Neural crest cell (in vitro differentiated cells): ENCODE measurements at regions not wholly inside any gene's neighbourhood (a gene's known extent, or its start where the extent isn't known, plus 50 kb on each side); places are given as distances from the start of the nearest gene placed in this dataset.

Experiments
- DNase-seq: peaks from one replicate; pipeline ENCODE4 v3.0.0; 2021; ENCODE audit warnings: low read depth, mixed read lengths, low spot score
- H3K27ac Mint-ChIP-seq: one replicate; pipeline ENCODE4 v1.8.0; 2021; ENCODE audit warnings: mild to moderate bottlenecking, mixed read lengths; ENCODE audit not compliant: unreplicated experiment
- H3K27me3 Mint-ChIP-seq: 2 replicates; pipeline ENCODE4 v1.8.0; 2021; ENCODE audit warnings: low read depth, mild to moderate bottlenecking, mixed read lengths
- H3K36me3 Mint-ChIP-seq: 2 replicates; pipeline ENCODE4 v1.8.0; 2021; ENCODE audit warnings: low read depth, mild to moderate bottlenecking, mixed read lengths
- H3K4me1 Mint-ChIP-seq: 2 replicates; pipeline ENCODE4 v1.8.0; 2021; ENCODE audit warnings: mixed read lengths
- H3K4me3 Mint-ChIP-seq: one replicate; pipeline ENCODE4 v1.8.0; 2021; ENCODE audit warnings: mild to moderate bottlenecking, mixed read lengths
- H3K9me3 Mint-ChIP-seq: 2 replicates; pipeline ENCODE4 v1.8.0; 2021; ENCODE audit warnings: mixed read lengths
- TF ChIP-seq, protein P1 (sequence below): fragments of 200-600 bp; sonication (generic); conservative IDR thresholded peaks from 2 replicates; pipeline ENCODE4 v1.5.0; 2021; ENCODE audit warnings: antibody characterized with exemption, mild to moderate bottlenecking

- no peaks in the 10 kb centered on the region for H3K27me3 Mint-ChIP-seq
- peaks cover 5% of the 10 kb centered on the region for H3K9me3 Mint-ChIP-seq
- TF ChIP-seq, protein P1, sequence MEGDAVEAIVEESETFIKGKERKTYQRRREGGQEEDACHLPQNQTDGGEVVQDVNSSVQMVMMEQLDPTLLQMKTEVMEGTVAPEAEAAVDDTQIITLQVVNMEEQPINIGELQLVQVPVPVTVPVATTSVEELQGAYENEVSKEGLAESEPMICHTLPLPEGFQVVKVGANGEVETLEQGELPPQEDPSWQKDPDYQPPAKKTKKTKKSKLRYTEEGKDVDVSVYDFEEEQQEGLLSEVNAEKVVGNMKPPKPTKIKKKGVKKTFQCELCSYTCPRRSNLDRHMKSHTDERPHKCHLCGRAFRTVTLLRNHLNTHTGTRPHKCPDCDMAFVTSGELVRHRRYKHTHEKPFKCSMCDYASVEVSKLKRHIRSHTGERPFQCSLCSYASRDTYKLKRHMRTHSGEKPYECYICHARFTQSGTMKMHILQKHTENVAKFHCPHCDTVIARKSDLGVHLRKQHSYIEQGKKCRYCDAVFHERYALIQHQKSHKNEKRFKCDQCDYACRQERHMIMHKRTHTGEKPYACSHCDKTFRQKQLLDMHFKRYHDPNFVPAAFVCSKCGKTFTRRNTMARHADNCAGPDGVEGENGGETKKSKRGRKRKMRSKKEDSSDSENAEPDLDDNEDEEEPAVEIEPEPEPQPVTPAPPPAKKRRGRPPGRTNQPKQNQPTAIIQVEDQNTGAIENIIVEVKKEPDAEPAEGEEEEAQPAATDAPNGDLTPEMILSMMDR = peak; percentile 33
- DNase-seq = no peak
- H3K4me1 Mint-ChIP-seq = no peaks in the 10 kb centered on the region
- H3K4me3 Mint-ChIP-seq = no peak overlapping the region
- H3K36me3 Mint-ChIP-seq = no peaks in the 10 kb centered on the region
- no peak overlapping the region for H3K27ac Mint-ChIP-seq
Observed at GRCh38 chr12:30134229-30134628, 350.5 kb upstream of the TMTC1 start.

GRCh38 chr12:30126944-30127343 lies 343.2 kb upstream of the TMTC1 start:
- TF ChIP-seq, protein P1 = no peak
- H3K36me3 Mint-ChIP-seq = no peaks in the 10 kb centered on the region
- no peak overlapping the region for H3K4me3 Mint-ChIP-seq
- no peak overlapping the region for H3K27ac Mint-ChIP-seq
- no peaks in the 10 kb centered on the region for H3K27me3 Mint-ChIP-seq
- no peak for DNase-seq
- peaks cover 8% of the 10 kb centered on the region for H3K9me3 Mint-ChIP-seq
- H3K4me1 Mint-ChIP-seq = no peaks in the 10 kb centered on the region

DNA sequence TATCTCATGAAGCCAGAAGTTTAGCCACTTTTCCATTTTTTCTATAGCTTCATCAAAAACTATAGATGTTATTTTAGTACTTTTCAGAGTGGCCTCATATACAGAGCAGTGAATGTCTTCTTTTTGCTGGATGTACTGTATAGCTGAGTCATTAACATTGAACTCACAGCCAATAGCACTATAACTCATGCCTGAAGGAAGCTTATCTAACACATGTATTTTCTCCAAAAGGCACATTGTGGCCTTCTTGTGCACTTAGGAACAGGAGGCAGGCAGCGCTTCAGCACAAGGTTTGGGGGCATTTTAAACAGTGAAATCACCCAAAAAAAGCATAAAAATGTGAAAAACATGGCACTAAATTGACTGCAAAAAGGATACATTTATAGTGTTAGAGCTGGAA lies 336.8 kb upstream of the TMTC1 start:
- H3K27me3 Mint-ChIP-seq = no peaks in the 10 kb centered on the region
- TF ChIP-seq, protein P1 = no peak
- H3K4me3 Mint-ChIP-seq = no peak overlapping the region
- DNase-seq = no peak
- no peak overlapping the region for H3K27ac Mint-ChIP-seq
- H3K9me3 Mint-ChIP-seq = peaks cover 3% of the 10 kb centered on the region
- H3K4me1 Mint-ChIP-seq = no peaks in the 10 kb centered on the region
- no peaks in the 10 kb centered on the region for H3K36me3 Mint-ChIP-seq

DNA sequence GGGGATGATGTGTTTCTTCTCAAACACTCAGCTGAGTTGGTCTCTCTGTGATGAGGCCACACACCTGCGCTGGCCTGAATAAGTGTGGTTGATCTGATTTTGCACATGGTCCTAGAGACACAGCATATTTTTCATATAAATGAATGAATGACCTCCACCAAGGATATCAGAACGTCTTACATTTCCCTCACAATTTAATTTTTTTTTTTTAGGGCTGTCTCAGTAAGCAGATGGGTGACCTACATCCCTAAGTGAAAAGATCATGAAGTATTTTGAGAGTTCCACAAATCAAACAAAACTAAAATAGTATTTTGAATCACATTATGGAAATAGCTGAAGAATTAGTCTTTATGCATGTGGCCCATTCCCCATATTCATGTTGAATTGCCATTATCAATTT lies 333.7 kb upstream of the TMTC1 start:
- TF ChIP-seq, protein P1 = no peak
- no peaks in the 10 kb centered on the region for H3K4me1 Mint-ChIP-seq
- H3K27me3 Mint-ChIP-seq = no peaks in the 10 kb centered on the region
- H3K9me3 Mint-ChIP-seq = peaks cover 3% of the 10 kb centered on the region
- no peak overlapping the region for H3K27ac Mint-ChIP-seq
- H3K36me3 Mint-ChIP-seq = no peaks in the 10 kb centered on the region
- H3K4me3 Mint-ChIP-seq = no peak overlapping the region
- DNase-seq = no peak

DNA sequence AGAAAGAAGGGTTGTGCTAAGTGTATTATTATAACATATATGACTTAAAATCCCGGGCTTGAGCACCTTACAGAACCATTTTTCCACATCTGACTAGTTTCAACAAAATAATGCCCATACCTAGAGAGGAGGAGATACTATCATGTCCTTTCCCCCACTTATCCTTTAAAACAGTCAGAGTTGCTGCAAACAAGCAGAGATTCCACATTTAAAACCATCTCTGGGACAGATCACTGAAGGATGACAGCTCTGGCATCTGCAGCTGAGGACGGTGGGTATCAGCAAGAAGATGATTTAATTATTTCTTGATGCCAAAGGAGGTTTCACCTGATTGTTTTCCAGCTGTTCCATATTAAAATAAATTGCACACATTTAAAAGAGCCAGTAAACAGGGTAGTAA lies 328.0 kb upstream of the TMTC1 start:
- Mint-ChIP-seq H3K4me1 (peaks cover 6% of the 10 kb centered on the region), H3K4me3 (no peak overlapping the region)

More for the DNA sequence above, 328.0 kb upstream of the TMTC1 start:
- TF ChIP-seq, protein P1 = no peak
- no peak for DNase-seq
- Mint-ChIP-seq H3K36me3 (no peaks in the 10 kb centered on the region), H3K27me3 (no peaks in the 10 kb centered on the region), H3K27ac (no peak overlapping the region), H3K9me3 (peaks cover 4% of the 10 kb centered on the region)
